GM21717 (cell line): ENCODE measurements at regions not wholly inside any gene's neighbourhood (a gene's known extent, or its start where the extent isn't known, plus 50 kb on each side); places are given as distances from the start of the nearest gene placed in this dataset.
"Not testable (repeated sequence)": the region's sequence is repeated elsewhere in the genome, so short reads cannot be mapped to it uniquely, and the experiment has no call there.

ENCODE experiments used
- ATAC-seq: cut with Tn5 transposase; IDR thresholded peaks from one replicate; pipeline ENCODE4 v1.9.1; 2021; ENCODE audit warnings: mild to moderate bottlenecking, moderate library complexity; ENCODE audit not compliant: unreplicated experiment

DNA sequence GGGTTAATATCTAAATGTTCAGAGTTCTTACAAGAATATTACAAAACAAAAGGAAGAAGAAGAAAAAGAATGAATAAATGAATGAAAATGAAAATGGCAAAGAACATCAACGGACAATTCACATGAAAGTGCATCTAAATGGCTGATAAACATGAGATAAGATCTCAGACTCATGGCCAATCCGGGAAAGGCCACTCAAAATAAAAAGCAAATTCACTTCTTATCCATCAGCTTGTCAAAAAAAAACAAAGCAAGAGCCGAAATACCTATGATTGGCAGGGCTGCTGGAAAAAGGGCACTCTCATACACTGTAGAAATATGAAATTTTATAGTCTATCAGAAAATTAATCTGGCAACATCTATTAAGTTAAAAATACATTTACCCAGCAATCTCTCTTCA is 103.6 kb upstream of the EDEM3 start:
- no peak for ATAC-seq

DNA sequence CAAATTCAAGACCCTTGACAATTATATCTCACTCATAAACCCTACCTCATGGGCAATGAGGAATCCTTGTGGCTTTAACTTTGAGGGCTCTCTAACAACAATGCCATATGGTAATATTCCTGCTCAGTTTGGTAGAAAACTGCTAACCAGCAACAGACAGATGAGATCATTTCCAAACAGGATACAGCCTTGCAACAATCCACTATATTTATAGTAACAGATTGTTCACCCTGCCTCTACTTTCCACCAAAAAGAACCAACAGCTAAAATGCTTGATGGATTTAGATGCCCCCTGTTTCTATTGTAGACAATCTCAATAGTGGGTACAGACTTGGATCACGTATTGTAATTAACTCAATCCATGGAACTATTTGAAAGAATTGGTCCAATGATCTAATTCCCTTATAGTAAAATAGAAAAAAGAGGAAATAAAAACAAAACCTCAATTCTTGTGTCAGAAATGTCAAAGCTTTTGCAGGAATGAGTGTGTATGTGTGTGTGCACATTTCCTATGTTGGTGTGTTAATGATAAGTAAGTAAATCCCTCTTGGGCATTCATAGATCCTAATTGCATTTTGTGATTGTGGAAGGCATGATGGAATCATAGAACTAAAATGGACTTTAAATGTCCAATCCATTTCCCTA is 100.0 kb upstream of the EDEM3 start:
- ATAC-seq = no peak

DNA sequence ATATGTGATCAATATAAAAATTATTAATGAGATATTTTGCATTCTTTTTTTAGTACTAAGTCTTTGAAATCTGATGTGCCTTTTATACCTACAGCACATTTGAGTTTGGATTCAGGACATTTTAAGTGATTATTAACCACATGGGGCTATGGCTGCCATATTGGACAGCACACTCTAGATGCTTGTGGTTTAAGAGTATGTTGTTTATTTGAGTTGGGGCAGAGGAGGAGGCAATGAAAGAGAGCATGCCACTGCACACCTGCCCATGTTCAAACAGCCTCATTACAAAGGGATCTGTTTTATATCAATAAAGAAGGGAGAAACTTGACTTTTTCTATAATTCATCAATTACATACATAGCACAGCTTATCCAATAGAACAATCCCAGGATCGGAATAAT is 99.4 kb upstream of the EDEM3 start:
- ATAC-seq = no peak

GRCh38 chr1:184851822-184852746 is 97.4 kb upstream of the EDEM3 start:
- ATAC-seq = no peak

GRCh38 chr1:184843732-184844495 is 89.3 kb upstream of the EDEM3 start:
- ATAC-seq = peak; percentile 99

DNA sequence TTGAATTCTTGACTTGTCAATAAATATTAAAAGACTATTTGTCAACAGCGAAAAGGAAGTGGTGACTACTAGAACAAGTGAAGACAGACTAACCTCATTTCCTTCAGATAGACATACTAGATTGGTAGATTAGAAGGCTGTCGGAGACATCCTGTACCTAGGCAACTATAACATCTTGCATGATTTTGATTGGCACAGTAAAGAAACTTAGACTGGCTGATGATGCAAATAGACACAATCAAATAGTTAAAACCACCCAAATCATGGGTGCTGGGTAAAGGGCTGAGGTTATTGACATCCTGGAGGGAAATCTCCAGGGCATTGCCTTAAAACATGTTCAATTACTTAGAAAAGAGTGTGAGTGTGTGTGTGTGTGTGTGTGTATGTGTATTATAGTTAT is 85.9 kb upstream of the EDEM3 start:
- ATAC-seq = no peak

- ATAC-seq = no peak
Observed at GRCh38 chr1:184838504-184838951, 83.9 kb upstream of the EDEM3 start.

DNA sequence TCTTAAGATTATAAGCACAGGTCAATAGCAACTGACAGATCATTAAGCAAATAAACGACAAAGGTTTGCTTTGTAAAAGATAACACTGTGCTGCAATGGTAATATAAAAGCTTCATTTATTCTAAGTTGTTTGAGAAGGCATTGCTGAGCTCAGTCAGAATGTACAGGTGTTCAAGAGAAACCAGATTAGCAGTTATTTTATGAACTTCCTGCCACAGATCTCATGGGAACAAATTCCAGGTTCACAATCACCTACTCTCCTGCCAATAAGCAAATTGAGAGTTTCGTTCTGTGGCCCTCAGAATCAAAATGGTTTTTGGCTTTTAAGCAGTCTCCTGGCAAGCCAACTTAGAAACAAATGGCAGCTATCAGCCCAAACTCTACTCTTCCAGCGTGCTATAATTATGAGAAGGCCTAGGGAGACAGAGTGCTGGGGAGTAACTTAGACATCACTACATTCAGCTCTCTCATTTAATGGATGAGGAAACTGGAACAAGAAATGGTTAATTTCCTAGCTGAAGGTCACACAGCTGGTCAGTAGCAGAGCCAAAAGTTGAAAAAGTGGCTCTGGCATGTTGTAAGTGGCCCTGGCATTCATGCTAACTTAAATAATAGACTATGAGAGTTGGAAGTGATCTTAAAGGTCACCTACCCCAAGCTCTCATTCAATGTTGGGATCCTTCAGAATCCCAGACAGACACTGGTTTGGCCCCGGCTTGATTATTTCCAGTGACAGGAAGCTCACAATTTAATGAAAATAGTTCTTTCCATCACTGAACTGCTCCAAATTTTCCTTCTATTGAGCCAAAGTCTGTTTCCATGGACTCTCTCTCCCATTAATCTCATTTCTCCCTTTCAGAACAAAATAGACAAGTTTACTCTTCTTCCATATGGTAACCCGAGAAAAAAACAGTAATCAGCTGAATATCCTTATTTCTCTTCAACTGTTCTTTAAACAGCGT is 82.6 kb upstream of the EDEM3 start:
- ATAC-seq = no peak

- ATAC-seq = no peak
Observed at GRCh38 chr1:184836141-184836540, 81.5 kb upstream of the EDEM3 start.

DNA sequence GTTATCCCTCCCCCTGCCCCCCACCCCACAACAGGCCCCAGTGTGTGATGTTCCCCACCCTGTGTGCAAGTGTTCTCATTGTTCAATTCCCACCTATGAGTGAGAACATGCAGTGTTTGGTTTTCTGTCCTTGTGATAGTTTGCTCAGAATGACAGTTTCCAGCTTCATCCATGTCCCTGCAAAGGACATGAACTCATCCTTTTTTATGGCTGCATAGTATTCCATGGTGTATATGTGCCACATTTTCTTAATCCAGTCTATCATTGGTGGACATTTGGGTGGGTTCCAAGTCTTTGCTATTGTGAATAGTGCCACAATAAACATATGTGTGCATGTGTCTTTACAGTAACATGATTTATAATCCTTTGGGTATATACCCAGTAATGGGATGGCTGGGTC is 79.3 kb upstream of the EDEM3 start:
- ATAC-seq = not testable (repeated sequence)

GRCh38 chr1:184832517-184832916 is 77.9 kb upstream of the EDEM3 start:
- no peak for ATAC-seq

DNA sequence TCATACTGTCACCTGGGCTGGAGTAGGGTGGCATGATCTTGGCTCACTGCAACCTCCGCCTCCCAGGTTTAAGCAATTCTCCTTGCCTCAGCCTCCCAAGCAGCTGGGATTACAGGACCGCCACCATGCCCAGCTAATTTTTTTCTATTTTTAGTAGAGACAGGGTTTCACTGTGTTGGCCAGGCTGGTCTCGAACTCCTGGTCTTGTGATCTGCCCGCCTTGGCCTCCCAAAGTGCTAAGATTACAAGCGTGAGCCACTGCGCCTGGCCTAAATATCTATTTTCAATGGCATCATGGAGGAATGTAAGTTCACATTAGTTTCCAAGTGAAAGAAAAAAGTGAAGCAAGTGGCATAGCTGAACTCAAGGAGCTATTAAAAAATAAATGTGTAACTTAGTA is 74.8 kb upstream of the EDEM3 start:
- not testable (repeated sequence) for ATAC-seq

DNA sequence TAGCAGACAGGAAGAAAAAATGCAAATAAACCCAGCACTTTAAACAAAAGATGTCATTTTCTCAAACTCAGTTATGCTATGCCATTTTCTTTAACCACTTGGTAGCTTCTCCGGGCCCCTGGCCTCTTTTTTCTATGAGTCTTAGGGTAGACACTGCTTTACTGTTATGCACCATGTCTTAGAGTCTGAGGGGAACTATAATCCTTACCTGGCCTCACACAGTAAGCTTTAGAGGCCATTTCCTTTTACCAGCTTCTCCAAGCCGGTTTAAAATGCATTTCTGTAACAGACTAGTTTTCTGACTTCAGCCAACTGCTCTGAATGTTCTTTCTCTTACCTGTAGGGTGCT is 73.7 kb upstream of the EDEM3 start:
- no peak for ATAC-seq

DNA sequence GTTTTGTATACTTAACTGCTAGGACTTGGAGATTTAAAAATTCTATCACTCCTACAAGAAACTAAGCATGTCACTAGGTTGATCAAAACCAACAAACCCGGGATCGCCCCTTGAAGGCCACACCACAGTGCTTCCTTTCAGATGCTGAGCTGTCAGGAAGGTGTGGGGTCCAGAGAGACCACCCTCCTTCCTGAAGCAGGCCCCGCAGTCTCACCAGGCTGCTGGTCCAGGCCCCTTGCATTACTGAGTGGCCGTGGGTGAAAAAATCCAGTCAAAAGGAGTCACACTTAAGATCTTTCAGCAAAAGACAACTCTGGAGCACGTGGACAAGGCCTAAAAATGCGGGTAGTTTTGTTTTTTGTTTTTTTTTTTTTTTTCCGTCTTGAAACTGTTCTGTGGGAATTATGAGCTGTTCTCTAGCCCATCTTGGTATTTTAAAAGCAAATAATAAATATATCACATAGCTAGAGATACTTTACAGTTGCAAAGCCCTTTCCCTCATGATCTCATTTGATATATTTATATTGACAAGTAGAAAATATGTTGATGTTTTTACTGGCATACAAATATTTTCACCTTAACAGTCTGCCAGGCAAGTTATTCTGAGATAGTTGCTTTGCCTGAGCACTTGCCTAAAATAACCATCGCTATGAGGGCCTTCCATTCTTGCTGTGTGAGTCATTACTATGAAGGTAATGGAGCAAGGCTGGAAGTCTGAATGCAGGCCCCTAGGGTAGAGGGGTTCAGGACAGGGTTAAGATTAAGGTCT is 73.1 kb upstream of the EDEM3 start:
- no peak for ATAC-seq

- no peak for ATAC-seq
Observed at GRCh38 chr1:184826001-184826400, 71.3 kb upstream of the EDEM3 start.

GRCh38 chr1:184825571-184825970 is 70.9 kb upstream of the EDEM3 start:
- ATAC-seq = no peak

DNA sequence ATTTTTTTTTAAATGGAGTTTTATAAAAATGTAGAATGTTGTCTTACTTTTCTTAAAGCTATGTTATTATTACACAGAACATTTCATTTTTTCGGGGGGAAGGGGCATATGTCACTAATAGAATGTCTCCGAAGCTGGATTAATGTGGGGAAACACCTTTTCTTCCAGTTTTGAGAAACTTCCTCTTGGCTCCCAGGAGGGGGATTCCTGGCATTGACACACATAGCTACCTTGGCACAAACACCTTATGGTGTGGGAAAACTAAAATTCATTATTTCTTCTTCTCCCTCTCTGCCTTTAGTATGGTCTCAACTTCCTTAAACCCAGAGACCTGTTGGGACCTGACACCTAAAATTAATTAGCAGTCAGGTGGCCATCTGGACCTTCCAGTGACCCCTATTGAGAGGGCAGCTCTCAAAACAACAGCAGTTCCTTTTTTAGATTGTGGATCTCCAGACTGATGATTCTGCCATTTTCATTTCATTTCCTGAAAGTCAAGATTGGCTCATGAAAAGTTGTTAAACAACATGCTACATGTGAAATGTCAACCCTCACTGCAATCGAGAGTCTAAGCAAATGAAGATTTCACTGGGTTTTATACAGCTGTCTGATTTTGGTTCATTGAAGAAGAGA is 70.1 kb upstream of the EDEM3 start:
- no peak for ATAC-seq

DNA sequence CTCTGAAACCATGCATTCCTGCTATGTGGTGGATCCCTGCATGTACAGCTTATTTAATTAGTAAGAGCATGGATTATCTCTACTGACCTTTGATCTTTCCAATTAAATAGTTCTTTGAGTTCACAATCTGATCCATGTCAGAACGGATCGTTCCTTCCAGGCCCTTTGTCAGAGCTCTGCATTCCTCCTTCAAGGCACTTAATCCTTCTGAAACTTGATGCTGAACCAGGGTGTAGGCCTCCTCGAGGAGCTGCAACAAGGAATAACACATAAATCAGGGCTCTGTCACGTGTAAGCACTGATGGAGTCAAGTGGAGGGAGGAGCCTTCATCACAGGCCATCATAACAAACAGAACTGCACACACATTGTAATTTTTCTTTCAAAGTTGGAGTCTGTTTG is 68.4 kb upstream of the EDEM3 start:
- ATAC-seq = no peak

DNA sequence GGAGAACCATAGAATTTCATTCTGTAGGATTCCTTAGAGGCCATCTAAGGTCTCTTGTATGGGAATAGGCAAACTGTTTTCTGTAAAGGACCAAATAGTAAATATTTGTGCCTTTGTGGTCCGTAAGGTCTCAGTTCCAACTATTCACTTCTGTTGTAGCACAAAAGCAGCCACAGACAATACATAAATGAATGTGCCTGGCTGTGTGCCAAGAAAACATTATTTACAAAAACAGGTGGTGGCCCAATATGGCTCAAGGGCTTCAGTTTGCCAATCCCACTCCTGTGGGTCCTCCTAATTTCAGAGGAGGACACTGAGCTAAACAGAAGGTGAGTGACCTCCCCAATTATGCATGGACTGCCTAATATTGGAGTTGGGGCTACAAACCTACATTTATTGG is 67.6 kb upstream of the EDEM3 start:
- ATAC-seq = no peak
